DND-41 (cell line): ENCODE measurements at regions not wholly inside any gene's neighbourhood (a gene's known extent, or its start where the extent isn't known, plus 50 kb on each side); places are given as distances from the start of the nearest gene placed in this dataset.

Experiments used
- ATAC-seq: fragments of 200-7000 bp; cut with Tn5 transposase; 3 replicates; pipeline ENCODE4 v1.9.1; 2021; ENCODE audit warnings: low read depth; ENCODE audit not compliant: insufficient read depth
- DNase-seq: peaks from one replicate; pipeline ENCODE4 v3.0.0-alpha.2; 2020
- H2AFZ ChIP-seq: 2 replicates; pipeline ENCODE4 v1.6.0; 2012; ENCODE audit warnings: low read depth, low read length
- H3K27ac ChIP-seq: 2 replicates; pipeline ENCODE4 v1.5.1; 2012; ENCODE audit warnings: low read length, inconsistent platforms
- H3K27me3 ChIP-seq: fragments of 200-600 bp; sonication (generic); 2 replicates; pipeline ENCODE4 v1.6.0; 2012; ENCODE audit warnings: low read length, mild to moderate bottlenecking, inconsistent platforms; ENCODE audit not compliant: insufficient read depth, poor library complexity
- H3K36me3 ChIP-seq: 2 replicates; pipeline ENCODE4 v1.5.1; 2012; ENCODE audit warnings: low read length, inconsistent platforms; ENCODE audit not compliant: insufficient read depth
- H3K4me1 ChIP-seq: 2 replicates; pipeline ENCODE4 v1.5.1; 2012; ENCODE audit warnings: mild to moderate bottlenecking, low read length; ENCODE audit not compliant: insufficient read depth
- H3K4me2 ChIP-seq: 2 replicates; pipeline ENCODE4 v1.6.0; 2012; ENCODE audit warnings: mild to moderate bottlenecking, moderate library complexity, low read length, inconsistent platforms; ENCODE audit not compliant: insufficient read depth
- H3K4me3 ChIP-seq, 2 experiments: fragments of 200-600 bp in 1 of 2; shearing (Covaris generic) in 1 of 2; 2 replicates each; pipeline ENCODE4 v1.5.1; 2012 to 2016; ENCODE audit warnings: inconsistent platforms in 2 of 2, low read length in 2 of 2, mild to moderate bottlenecking in 2 of 2, low read depth in 1 of 2, moderate library complexity in 1 of 2
- H3K79me2 ChIP-seq: 2 replicates; pipeline ENCODE4 v1.6.0; 2012; ENCODE audit warnings: low read length, inconsistent platforms; ENCODE audit not compliant: insufficient read depth
- H3K9ac ChIP-seq: 2 replicates; pipeline ENCODE4 v1.6.0; 2012; ENCODE audit warnings: low read depth, mild to moderate bottlenecking, inconsistent platforms, low read length, moderate library complexity
- H3K9me3 ChIP-seq: 2 replicates; pipeline ENCODE4 v1.5.1; 2012; ENCODE audit warnings: low read length, moderate library complexity, mild to moderate bottlenecking, inconsistent platforms; ENCODE audit not compliant: insufficient read depth, severe bottlenecking
- H4K20me1 ChIP-seq: 2 replicates; pipeline ENCODE4 v1.6.0; 2012; ENCODE audit warnings: low read length; ENCODE audit not compliant: insufficient read depth
- CTCF ChIP-seq: IDR thresholded peaks from 2 replicates; pipeline ENCODE4 v1.5.1; 2012; ENCODE audit warnings: borderline replicate concordance, low read length, moderate library complexity, mild to moderate bottlenecking; ENCODE audit not compliant: poor library complexity, severe bottlenecking; ENCODE audit errors: extremely low read depth
- EZH2 ChIP-seq: IDR thresholded peaks from 3 replicates; pipeline ENCODE4 v1.6.1; 2012; ENCODE audit warnings: borderline replicate concordance, low read depth, mild to moderate bottlenecking, moderate library complexity, low read length, inconsistent platforms; ENCODE audit not compliant: severe bottlenecking

DNA sequence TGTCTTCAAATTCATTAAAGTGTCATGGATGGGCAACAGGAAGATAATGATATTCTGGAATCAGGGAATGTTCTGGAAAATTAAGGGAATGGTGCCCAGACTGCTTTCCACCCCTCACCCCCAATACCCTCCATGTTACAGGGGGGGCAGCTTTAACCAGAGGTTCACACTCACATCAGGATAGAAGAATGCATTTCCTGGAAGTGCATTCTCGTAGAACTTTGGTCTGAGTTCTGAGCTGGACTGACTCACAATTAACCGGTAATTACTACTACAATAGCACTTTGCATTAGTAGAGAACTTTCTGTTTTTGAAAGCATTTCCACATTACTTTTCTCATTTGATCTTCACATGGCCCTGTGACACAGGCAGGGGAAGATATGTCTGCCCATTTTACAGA, 52.5 kb upstream of the SHISA3 start:
- no peak overlapping the region for H3K4me3 ChIP-seq

GRCh38 chr4:42345962-42346544, 51.2 kb upstream of the SHISA3 start:
- no peaks in the 10 kb centered on the region for H3K36me3 ChIP-seq
- ATAC-seq (no peak), DNase-seq (no peak)
- no peak overlapping the region for H3K4me2 ChIP-seq
- TF ChIP-seq CTCF (no peak), EZH2 (no peak)
- no peak overlapping the region for H3K9ac ChIP-seq
- H3K27me3 ChIP-seq, result no peaks in the 10 kb centered on the region
- H3K4me3 ChIP-seq, result no peak overlapping the region
- H4K20me1 ChIP-seq, result no peaks in the 10 kb centered on the region
- no peaks in the 10 kb centered on the region for H3K9me3 ChIP-seq
- no peak overlapping the region for H3K27ac ChIP-seq
- H3K79me2 ChIP-seq, result no peaks in the 10 kb centered on the region
- no peaks in the 10 kb centered on the region for H3K4me1 ChIP-seq
- H2AFZ ChIP-seq, result no peak overlapping the region

More for the DNA sequence above, 52.5 kb upstream of the SHISA3 start:
- no peak overlapping the region for H3K4me2 ChIP-seq
- no peak for ATAC-seq
- H3K36me3 ChIP-seq, result no peaks in the 10 kb centered on the region
- no peaks in the 10 kb centered on the region for H3K79me2 ChIP-seq
- no peak for TF ChIP-seq EZH2
- no peak for TF ChIP-seq CTCF
- H3K9me3 ChIP-seq, result no peaks in the 10 kb centered on the region
- H4K20me1 ChIP-seq, result no peaks in the 10 kb centered on the region
- H3K27ac ChIP-seq, result no peak overlapping the region
- H3K4me1 ChIP-seq, result no peaks in the 10 kb centered on the region
- no peaks in the 10 kb centered on the region for H3K27me3 ChIP-seq
- DNase-seq, result no peak
- H3K9ac ChIP-seq, result no peak overlapping the region
- H2AFZ ChIP-seq, result no peak overlapping the region

DNA sequence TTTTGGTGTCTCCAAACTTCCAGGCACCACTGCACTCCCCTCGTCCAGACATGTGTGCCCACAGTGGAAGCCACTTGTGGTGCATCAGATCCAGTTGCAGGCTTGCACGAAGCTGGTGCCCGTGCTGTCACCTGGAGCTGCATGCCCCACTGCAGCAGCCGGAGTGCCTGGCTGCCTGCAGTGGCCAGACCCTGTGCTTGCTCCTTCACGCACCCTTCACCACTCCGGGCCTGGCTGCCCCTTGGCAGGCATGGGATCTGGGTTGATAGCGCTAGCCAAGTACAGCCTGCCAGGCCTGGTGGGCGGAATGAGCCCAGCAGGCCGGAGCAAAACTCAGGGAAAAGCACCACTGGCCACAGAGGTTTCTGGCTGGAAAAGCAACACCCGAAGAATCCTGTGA, 50.2 kb upstream of the SHISA3 start:
- Histone ChIP-seq H2AFZ (no peak overlapping the region), H3K9me3 (no peaks in the 10 kb centered on the region), H3K4me3 (no peak overlapping the region), H4K20me1 (no peaks in the 10 kb centered on the region), H3K27ac (no peak overlapping the region), H3K36me3 (no peaks in the 10 kb centered on the region), H3K4me1 (no peaks in the 10 kb centered on the region), H3K9ac (no peak overlapping the region), H3K4me2 (no peak overlapping the region), H3K79me2 (no peaks in the 10 kb centered on the region), H3K27me3 (peaks cover 3% of the 10 kb centered on the region)
- TF ChIP-seq EZH2 (no peak), CTCF (no peak)
- DNase-seq (no peak), ATAC-seq (no peak)
